OCI-LY7 (cell line): ENCODE measurements at regions not wholly inside any gene's neighbourhood (a gene's known extent, or its start where the extent isn't known, plus 50 kb on each side); places are given as distances from the start of the nearest gene placed in this dataset.
"Not testable (repeated sequence)": the region's sequence is repeated elsewhere in the genome, so short reads cannot be mapped to it uniquely, and the experiment has no call there.

ENCODE experiments used
- BruUV-seq: library from RNA; stranded (reverse); fragments of 400-500 nt; replicated peaks from 2 replicates; lab custom pipeline; 2021; lab: Mats Ljungman, UMichigan
- CTCF ChIA-PET: fragments of 300-600 bp; sonication (Branson Sonifier 250); formaldehyde crosslinking; loops from one replicate; lab custom pipeline; 2022; ENCODE audit warnings: antibody characterized with exemption; ENCODE audit not compliant: unreplicated experiment; lab: Charles Lee
- POLR2A ChIA-PET: fragments of 300-600 bp; sonication (Branson Sonifier 250); formaldehyde crosslinking; loops from one replicate; lab custom pipeline; 2022; ENCODE audit warnings: antibody characterized with exemption; lab: Charles Lee
- DNase-seq: peaks from one replicate; pipeline ENCODE4 v3.0.0-alpha.2; 2015; ENCODE audit warnings: low spot score
- H2AFZ ChIP-seq: fragments of 200-600 bp; sonication (generic), shearing (Covaris generic); 2 replicates; pipeline ENCODE4 v1.6.1; 2014; ENCODE audit warnings: mild to moderate bottlenecking, antibody characterized with exemption, low read length, moderate library complexity
- H3K27ac ChIP-seq: fragments of 200-600 bp; sonication (generic); 2 replicates; pipeline ENCODE4 v1.5.1; 2014; ENCODE audit warnings: mixed run types, low read depth, mild to moderate bottlenecking, moderate library complexity, low read length, inconsistent platforms; ENCODE audit not compliant: poor library complexity, severe bottlenecking
- H3K36me3 ChIP-seq: fragments of 200-600 bp; sonication (generic); 2 replicates; pipeline ENCODE4 v1.6.1; 2014; ENCODE audit warnings: mild to moderate bottlenecking, antibody characterized with exemption, low read length, moderate library complexity, mixed read lengths; ENCODE audit not compliant: insufficient read depth
- H3K4me1 ChIP-seq: fragments of 200-600 bp; sonication (generic); 2 replicates; pipeline ENCODE4 v1.5.1; 2014; ENCODE audit warnings: mild to moderate bottlenecking, low read length; ENCODE audit not compliant: insufficient read depth, poor library complexity, severe bottlenecking
- H3K4me2 ChIP-seq: fragments of 200-600 bp; sonication (generic); 2 replicates; pipeline ENCODE4 v1.6.1; 2014; ENCODE audit warnings: mild to moderate bottlenecking, low read length
- H3K4me3 ChIP-seq: fragments of 200-600 bp; sonication (generic); 2 replicates; pipeline ENCODE4 v1.5.1; 2014; ENCODE audit warnings: mild to moderate bottlenecking, low read depth, low read length; ENCODE audit not compliant: poor library complexity, severe bottlenecking
- H3K79me2 ChIP-seq: fragments of 200-600 bp; sonication (generic); 2 replicates; pipeline ENCODE4 v1.6.1; 2016; ENCODE audit warnings: low read depth, mild to moderate bottlenecking, low read length, moderate library complexity, mixed read lengths; ENCODE audit not compliant: insufficient read depth
- H3K9me2 ChIP-seq: fragments of 200-600 bp; sonication (generic); 2 replicates; pipeline ENCODE4 v1.6.1; 2016; ENCODE audit warnings: mild to moderate bottlenecking, low read length, mixed read lengths; ENCODE audit not compliant: insufficient read depth
- H3K9me3 ChIP-seq: fragments of 200-600 bp; sonication (generic); 2 replicates; pipeline ENCODE4 v1.6.1; 2014; ENCODE audit warnings: mild to moderate bottlenecking, mixed run types, low read length, mixed read lengths
- H4K20me1 ChIP-seq: fragments of 200-600 bp; sonication (generic); 2 replicates; pipeline ENCODE4 v1.6.1; 2014; ENCODE audit warnings: mild to moderate bottlenecking, antibody characterized with exemption, low read length, moderate library complexity, mixed read lengths; ENCODE audit not compliant: insufficient read depth
- CTCF ChIP-seq: fragments of 200-600 bp; sonication (generic); conservative IDR thresholded peaks from 2 replicates; pipeline ENCODE4 v1.5.1; 2014; ENCODE audit warnings: mild to moderate bottlenecking, antibody characterized with exemption, low read length, moderate library complexity, mixed read lengths
- EZH2phosphoT487 ChIP-seq: fragments of 200-600 bp; sonication (generic); IDR thresholded peaks from 2 replicates; pipeline ENCODE4 v1.6.1; 2018; ENCODE audit warnings: low read depth, borderline replicate concordance, mild to moderate bottlenecking, mixed run types, antibody characterized with exemption, low read length, moderate library complexity, mixed read lengths
- intact Hi-C: fragments of 100-400 bp; cut with micrococcal nuclease; formaldehyde crosslinking; loops from one replicate; pipeline ENCODE4 v1.10.0; 2022; ENCODE audit not compliant: unreplicated experiment

GRCh38 chr2:21234464-21235120 is 110.8 kb downstream of the TDRD15 start:
- Histone ChIP-seq H3K9me2 (no peaks in the 10 kb centered on the region), H3K79me2 (no peaks in the 10 kb centered on the region), H3K4me1 (peaks cover 10% of the 10 kb centered on the region), H4K20me1 (no peaks in the 10 kb centered on the region), H3K4me3 (no peak overlapping the region), H2AFZ (no peak overlapping the region), H3K9me3 (no peaks in the 10 kb centered on the region), H3K36me3 (no peaks in the 10 kb centered on the region), H3K27ac (no peak overlapping the region), H3K4me2 (no peak overlapping the region)
- CTCF ChIA-PET = no interaction called here
- intact Hi-C loops = no loop called here
- no peak for TF ChIP-seq EZH2phosphoT487
- no peak for TF ChIP-seq CTCF
- no peak for DNase-seq
- BruUV-seq = no TSS peak
- POLR2A ChIA-PET = no interaction called here

GRCh38 chr2:21239749-21240148 is 116.0 kb downstream of the TDRD15 start:
- intact Hi-C loops, H3K9me3 ChIP-seq, H3K36me3 ChIP-seq, H3K9me2 ChIP-seq, H3K4me3 ChIP-seq, BruUV-seq, DNase-seq, H2AFZ ChIP-seq, H4K20me1 ChIP-seq, H3K4me1 ChIP-seq, POLR2A ChIA-PET, H3K27ac ChIP-seq, H3K79me2 ChIP-seq, CTCF ChIA-PET, H3K4me2 ChIP-seq: not testable (repeated sequence)

- no peak for DNase-seq
- no peaks in the 10 kb centered on the region for H3K9me3 ChIP-seq
- no peaks in the 10 kb centered on the region for H3K79me2 ChIP-seq
- no peaks in the 10 kb centered on the region for H3K9me2 ChIP-seq
- H4K20me1 ChIP-seq = no peaks in the 10 kb centered on the region
- no peaks in the 10 kb centered on the region for H3K4me1 ChIP-seq
- POLR2A ChIA-PET = no interaction called here
- no TSS peak for BruUV-seq
- CTCF ChIA-PET = no interaction called here
- no peak overlapping the region for H3K4me3 ChIP-seq
- H3K27ac ChIP-seq = no peak overlapping the region
- no peak overlapping the region for H3K4me2 ChIP-seq
- H3K36me3 ChIP-seq = no peaks in the 10 kb centered on the region
- TF ChIP-seq CTCF (no peak), EZH2phosphoT487 (no peak)
- no peak overlapping the region for H2AFZ ChIP-seq
- intact Hi-C loops = no loop called here
These were observed 120.4 kb downstream of the TDRD15 start for GRCh38 chr2:21244161-21244560.
